UCSD-AML1 (cell line): ENCODE measurements at regions not wholly inside any gene's neighbourhood (a gene's known extent, or its start where the extent isn't known, plus 50 kb on each side); places are given as distances from the start of the nearest gene placed in this dataset.

Experiments
- DNase-seq: peaks from one replicate; lab custom pipeline; 2025; ENCODE audit not compliant: unreplicated experiment; lab: John Stamatoyannopoulos, UW

DNA sequence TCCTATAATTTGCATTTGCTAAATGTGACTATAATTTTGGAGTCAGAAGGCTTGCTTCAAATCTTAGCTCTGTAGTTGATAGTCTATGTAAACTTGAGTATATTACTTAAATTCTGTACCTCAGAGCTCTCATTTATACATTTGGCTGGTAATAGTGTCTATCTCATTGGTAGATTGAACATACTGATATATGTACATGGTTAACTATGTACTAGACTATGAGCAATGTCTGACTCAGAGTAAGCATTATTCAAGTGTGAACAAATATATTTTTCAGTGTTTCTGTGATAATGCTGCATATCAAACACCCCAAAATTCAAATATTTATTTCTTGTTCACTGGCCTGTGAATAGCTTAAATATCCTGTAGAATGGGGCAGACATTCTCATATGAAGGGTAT, 1568.9 kb upstream of the PABPC4L start:
- DNase-seq, result no peak

DNA sequence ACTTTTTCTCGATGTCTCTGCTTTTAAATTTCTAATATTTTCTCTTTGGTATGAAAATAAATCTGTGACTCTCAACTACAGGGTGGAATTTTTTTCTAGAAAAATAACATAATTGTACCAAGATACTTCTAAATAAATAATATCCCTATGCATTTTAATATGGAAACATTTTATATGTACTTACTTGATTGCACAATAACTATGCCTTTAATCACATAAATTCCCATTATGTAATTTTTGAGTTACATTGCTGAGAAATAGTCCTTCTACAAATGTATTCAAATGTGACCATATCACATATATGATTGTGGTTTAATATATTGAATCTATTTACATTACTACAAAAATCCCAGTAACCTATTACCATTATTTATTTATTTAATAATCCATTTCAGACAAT, 1543.3 kb upstream of the PABPC4L start:
- DNase-seq, result no peak

DNA sequence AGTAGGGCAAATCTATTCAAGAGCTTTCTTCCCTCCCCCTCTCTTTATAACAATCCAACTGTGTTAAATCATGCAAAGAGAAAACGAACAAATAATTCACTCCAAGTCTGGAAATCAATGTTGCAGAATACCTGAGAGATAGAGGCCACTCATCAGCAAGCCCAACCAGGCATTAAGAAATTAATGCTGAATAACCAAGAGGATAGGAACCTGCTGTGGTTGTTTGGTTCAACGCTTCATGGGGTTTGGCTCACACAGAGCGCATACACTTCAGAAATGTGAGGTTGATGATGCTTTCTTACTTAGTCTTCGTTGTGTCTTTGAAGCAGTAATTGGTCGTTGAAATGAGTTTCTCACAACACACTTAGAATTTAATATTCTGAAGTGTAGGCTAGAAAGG, 1540.0 kb upstream of the PABPC4L start:
- DNase-seq, result no peak

DNA sequence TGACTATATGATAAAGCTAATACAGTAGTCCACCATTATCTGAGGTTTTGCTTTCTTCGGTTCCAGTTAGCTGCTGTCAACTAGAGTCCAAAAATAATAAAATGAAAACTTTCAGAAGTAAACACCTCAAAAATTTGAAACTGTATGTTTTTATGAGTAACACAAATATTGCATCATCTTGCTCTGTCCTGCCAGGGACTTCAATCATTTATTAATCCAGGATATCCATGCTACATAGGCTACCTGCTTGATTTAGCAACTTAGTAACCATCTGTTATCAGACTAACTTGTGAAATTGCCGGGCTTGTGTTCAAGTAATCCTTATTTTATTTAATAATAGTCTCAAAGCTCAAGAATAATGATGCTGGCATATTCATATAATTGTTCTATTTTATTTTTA, 1537.8 kb upstream of the PABPC4L start:
- DNase-seq, result no peak

DNA sequence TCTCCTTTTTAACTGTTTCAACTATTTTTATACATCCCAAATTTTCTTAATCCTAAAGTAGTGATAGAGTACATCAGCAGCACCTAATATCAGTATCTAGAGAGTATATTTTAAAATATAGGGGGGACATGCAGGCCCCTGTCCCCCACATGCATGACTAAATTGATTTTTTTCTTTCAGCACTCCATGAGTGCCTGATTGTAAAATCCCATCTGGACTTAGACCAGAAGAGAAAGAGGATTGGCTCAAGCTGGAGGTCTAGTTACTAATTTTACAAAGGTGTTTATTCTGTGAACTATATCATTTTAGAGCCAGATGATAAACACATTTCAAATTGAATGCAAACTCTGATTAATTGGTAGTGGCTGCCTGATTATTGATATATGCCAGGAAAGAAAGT, 1533.9 kb upstream of the PABPC4L start:
- DNase-seq, result no peak

DNA sequence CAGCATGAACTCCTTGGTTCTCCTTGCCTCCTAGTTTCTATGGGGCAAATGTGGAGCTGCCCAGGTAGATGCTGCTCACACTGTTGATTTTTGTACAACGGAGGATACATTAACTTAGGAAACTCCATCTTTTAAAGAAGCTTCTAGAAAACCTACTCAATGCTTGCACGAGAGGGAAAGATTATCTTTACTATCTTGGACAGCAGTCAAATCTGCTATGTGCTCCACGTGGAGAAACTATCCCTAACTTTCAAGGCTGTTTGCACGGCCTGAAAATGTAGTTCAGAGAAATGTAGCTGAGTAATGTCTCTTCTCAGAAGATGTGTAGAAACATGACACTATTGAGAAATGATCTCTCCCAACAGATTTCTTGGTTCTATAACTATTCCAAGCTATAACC, 1530.9 kb upstream of the PABPC4L start:
- DNase-seq, result no peak

DNA sequence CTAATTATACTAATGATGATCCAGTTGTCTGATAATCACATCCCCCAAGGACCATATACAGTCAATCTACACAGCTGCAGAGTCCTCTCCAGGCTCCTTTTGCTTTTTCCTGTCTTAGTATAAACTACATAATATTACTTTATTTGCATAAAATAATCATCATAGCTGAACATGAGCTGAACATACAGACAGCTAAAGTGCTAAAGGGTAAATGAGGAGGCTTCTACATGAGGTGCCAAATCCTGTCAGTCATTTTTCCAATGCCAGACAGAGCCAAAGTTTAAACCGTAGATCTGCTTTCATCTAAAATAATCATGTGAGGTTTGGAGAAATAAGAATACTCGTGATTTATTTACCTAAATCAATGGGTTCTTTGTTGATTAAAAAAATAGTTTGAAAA, 1530.1 kb upstream of the PABPC4L start:
- DNase-seq, result no peak

DNA sequence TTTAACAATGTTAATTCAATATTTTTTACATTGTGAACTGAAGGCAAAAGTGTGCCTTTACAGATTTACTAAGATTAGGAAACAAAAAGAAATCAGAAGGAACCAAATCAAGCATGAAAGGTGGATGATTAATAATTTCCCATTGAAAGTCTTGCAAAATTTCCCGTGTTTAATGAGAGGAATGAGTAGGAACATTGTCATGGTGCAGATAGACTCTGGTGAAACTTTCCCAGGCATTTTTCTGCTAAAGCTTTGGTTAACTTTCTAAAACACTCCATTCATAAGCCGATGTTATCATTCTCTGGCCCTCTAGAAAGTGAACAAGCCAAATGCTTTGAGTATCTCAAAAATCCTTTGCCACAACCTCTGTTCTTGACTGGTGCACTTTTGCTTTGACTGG, 1522.8 kb upstream of the PABPC4L start:
- no peak for DNase-seq

DNA sequence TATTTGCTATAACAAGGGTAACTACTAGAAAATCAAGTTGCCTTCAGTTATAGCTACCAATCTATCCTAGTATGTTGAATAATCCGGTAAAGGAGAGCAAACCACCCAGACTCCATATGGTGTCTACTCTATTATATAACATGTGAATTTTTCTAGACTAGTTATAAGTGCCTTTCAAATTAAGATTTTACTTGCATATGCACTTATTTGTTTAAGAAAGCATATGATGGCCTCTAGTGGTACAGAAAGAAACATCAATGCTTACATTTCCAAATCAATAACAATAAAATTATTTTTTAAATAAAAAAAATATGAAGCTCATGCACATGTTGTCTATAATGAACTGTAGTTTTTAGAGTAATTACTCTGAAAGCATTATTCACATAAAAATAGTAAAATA, 1516.4 kb upstream of the PABPC4L start:
- DNase-seq, result no peak

DNA sequence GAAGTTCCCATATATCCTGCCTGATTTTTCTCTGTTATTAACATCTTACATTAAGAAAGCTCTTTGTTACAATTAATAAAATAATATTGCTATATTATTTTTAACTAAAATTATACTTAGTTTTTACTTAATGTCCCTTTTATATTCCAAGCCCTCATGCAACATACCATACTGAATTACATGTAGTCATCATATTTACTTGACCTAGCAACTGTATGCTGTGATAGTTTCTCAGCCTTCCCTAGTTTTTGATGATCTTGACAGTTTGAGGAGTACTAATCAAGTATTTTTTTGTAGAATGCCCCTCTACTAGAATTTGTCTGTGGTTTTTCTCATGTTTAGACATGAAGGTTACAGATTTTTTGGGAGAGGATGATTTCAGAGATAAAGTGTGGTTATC, 1503.8 kb upstream of the PABPC4L start:
- DNase-seq, result no peak

DNA sequence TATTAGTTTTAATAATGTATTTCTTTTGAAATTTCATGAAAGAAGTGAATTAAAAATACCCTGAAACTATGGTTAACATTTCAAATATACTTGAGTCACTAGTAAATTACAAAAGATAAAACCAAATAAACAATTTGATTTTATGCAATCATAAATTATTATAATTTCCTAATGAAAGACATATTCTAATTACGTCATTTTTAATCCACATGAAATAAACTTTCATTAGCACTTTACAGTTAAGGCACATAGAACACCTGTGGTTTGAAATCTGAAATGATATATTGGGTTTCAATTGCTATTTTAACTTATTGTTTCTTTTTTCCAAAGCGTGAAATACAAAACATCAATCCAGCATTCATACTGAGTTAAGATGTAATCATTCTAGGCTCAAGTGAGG, 1492.5 kb upstream of the PABPC4L start:
- DNase-seq, result no peak

DNA sequence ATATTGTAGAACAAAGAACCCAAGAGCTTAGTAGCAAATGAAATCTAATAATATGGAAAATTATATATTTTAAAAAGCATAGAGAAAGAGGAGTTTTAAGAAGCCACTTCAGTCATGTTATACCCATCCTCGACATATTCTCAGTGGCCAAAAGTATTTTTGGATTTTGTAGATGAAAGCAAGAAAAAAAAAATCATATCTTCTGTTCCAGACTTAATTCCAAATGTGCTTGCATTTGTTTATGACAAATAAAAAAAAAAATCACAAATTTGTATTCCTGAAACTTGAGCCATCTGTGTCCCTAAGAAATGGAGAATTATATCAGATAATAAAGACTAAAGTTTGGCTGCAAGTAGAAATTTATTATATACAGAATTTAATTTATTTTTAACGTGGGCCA, 1482.4 kb upstream of the PABPC4L start:
- DNase-seq, result no peak

DNA sequence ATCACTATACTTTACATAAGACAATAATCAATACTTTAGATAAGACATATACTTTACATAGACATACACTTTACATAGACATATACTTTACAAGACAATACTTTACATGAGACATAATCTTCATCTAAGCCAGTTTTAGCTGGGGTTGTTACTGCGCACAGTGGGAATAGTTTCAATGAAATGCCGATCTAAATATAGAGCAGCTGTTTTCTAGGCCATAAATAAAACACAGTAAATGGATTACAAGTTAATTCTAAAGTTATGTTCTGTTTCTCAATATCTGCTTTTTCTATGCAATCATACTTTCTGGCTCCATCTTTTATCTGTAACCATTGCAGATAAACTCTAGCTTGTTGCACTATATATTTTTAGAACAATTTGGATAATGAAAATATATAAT, 1470.6 kb upstream of the PABPC4L start:
- DNase-seq, result no peak

DNA sequence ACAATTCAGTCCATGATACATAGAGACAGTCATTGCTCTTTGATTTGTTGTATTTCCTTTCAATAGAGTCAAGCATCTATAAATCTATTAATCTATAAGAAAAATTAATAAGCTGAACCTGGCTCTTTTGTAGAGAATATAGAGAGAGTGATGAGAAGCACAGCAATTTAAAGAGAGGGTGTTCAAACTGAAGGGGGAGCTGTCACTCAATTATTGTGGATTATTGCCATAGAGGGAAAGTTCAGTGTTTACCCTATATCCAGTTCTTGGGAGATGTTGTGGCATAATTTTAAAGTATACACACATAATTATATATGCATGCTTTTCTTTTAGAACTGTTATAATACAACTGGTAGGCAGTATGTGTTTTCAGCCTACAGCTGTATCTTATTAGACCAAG, 1469.0 kb upstream of the PABPC4L start:
- DNase-seq, result no peak
